GM21526 (cell line): ENCODE measurements at regions not wholly inside any gene's neighbourhood (a gene's known extent, or its start where the extent isn't known, plus 50 kb on each side); places are given as distances from the start of the nearest gene placed in this dataset.

Source experiments
- ATAC-seq: cut with Tn5 transposase; IDR thresholded peaks from one replicate; pipeline ENCODE4 v1.9.1; 2021; ENCODE audit warnings: moderate library complexity; ENCODE audit not compliant: unreplicated experiment, low FRiP score

GRCh38 chr2:19571773-19572172, 213.3 kb upstream of the OSR1 start:
- ATAC-seq, result no peak

DNA sequence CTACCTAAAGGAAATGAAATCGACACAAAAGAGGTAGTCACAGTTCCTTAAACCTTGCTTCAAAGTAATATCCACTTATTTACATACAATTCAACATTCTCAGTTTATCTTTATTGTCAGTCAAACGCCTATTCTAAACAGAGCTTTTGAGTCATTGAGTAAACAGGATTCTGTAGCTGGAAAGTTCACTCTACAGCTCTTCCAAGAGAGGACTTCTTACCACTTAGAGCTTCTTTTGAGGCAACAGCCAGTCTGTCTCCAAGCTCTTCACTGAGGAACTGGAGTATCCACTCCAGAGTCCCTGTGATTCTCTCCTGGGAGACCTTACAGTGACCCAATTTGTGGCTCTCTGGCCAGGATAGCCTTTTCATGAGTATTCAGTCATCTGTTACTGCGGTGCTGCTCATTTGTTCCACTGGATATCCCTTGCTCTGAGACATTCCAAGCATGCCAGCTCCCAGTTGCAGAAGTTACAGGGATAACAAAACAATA, 210.9 kb upstream of the OSR1 start:
- no peak for ATAC-seq

DNA sequence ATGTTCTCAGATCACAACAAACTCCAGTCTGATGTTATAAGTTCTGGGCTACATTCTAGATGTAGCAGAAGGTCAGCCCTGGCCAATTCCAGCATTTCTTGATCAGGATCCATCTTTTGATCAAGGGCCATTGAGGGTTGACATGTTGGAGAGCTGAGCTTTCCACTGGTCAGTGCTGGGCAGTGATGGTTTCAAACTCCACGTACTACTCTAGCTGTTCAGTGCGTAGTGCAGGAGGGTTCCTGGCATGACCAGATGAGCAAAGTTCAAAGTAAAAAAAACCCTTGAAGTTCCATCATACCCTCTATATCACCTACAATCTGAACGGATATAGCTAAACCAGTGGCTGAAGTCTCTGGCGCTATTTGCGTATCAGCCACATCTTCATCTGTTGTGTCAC, 210.4 kb upstream of the OSR1 start:
- no peak for ATAC-seq

GRCh38 chr2:19560785-19561184, 202.4 kb upstream of the OSR1 start:
- ATAC-seq, result no peak

DNA sequence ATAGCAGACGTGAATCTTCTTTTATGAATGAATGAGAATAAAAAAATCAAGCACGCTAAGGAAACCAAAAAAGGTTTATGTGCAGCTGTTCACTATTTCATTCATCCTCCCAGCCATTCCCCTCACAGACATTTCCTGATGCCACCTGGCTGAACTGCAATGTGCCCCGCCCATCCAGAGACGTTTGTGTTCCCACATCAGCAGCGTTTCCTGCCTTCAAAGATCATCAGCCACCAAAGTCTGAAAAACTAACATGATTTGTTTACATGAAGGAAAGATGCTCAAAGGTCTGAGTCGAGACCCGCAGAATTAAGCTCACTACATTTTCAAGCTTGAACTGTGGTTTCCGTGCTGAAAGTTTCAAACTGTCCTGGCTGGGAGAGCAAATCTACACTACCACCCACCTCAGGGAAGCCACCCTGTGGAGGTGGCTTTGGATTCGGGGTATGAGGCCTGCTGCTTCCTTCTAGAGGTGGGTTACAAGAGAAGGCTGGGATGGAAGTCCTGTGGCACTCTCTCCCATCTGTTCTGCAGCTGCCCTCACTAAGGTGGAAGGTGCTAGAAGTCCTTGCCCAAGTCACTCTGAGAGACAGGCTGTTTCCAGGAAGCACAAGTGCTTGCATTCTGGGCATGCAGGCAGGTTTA, 201.3 kb upstream of the OSR1 start:
- no peak for ATAC-seq

- no peak for ATAC-seq
Observed at GRCh38 chr2:19556648-19557047, 198.2 kb upstream of the OSR1 start.

GRCh38 chr2:19554520-19554919, 196.1 kb upstream of the OSR1 start:
- ATAC-seq, result no peak

- ATAC-seq, result no peak
Observed at GRCh38 chr2:19552270-19552669, 193.8 kb upstream of the OSR1 start.

GRCh38 chr2:19550750-19551149, 192.3 kb upstream of the OSR1 start:
- no peak for ATAC-seq

DNA sequence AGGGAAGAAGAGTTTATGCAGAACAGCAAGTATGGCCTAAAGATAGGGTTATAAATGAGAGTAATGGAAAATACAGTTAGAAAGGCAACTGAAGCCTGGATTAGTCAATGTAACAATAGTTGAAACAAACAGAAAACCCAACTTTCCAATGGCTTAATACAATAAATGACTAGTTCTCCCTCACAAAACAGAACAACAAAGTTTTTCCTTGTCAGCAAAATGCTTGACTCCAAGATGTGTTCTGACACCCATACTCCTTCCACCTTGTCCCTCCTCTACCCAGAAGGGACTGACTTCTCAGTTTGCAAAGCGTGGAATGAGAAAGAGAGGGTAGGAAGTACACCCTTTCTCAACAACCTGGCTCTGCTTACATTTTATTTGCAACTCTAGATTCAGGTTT, 191.4 kb upstream of the OSR1 start:
- no peak for ATAC-seq

- no peak for ATAC-seq
Observed at GRCh38 chr2:19548116-19548515, 189.7 kb upstream of the OSR1 start.

DNA sequence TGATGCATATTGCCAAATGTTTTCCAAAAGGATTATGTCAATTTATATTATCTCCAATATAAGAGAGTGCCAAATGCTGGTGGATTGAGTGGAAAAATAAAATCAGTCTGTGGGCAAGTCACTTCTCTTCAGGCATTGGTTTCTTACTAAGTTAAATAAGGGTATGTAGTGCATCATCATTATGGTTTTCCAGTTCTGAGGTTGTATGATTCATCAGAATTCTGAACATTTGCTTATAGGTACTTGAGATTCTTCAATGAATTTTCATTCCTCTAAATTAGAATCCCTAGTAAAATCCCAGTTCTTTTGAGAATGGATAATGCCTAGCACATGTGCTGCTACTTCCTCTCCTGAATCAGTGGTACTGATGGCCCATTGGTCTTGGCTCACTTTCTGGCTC, 188.9 kb upstream of the OSR1 start:
- no peak for ATAC-seq

DNA sequence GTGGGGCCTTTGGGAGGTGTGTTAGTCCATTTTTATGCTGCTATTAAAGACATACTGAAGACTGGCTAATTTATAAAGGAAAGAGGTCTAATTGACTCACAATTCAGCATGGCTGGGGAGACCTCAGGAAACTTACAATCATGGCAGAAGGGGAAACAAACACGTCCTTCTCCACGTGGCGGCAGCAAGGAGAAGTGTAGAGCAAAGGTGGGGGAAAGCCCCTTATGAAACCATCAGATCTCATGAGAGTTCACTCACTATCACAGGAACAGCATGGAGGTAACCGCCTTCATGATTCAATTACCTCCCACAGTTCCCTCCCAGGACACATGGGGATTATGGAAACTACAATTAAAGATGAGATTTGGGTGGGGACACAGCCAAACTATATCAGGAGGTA, 187.1 kb upstream of the OSR1 start:
- ATAC-seq, result no peak

GRCh38 chr2:19543663-19544383, 185.4 kb upstream of the OSR1 start:
- no peak for ATAC-seq

- ATAC-seq, result no peak
Observed at GRCh38 chr2:19542796-19543662, 184.6 kb upstream of the OSR1 start.

GRCh38 chr2:19541884-19542283, 183.5 kb upstream of the OSR1 start:
- no peak for ATAC-seq

DNA sequence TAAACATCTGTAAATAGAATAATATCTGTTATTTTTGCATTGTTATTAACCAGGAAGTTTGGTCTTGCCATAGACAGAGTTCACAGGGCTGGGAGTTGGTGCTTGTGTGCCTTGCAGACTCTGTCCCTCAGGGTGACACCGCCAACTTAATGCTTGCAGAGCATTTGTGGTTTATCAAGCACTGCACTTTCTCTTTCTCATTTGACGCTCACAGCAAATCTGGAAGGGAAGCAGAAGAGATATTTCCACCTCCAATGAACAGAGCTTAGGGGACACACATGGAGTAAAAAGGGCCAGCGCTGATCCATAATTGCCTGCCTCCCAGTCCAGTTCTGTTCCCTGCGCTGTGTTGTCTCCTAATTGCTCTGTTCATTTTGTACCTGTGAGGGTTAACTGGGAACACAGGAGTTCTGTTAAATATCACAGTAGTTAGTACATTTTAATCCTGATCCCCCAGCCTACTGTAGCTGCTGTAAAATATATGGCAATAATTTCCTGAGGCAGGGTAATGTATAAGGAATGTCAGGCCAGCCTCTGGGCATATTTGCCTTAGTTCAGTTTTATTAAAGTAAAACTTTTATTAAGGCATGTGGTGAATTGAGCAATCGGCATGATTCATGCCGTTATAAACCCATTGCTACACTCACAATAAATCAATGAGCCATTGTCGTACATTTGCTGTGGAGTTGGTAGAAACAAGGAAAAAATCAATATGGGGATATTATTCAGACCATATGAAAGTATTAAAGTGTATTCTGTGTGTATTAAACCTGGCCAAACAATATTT, 182.5 kb upstream of the OSR1 start:
- ATAC-seq, result no peak

DNA sequence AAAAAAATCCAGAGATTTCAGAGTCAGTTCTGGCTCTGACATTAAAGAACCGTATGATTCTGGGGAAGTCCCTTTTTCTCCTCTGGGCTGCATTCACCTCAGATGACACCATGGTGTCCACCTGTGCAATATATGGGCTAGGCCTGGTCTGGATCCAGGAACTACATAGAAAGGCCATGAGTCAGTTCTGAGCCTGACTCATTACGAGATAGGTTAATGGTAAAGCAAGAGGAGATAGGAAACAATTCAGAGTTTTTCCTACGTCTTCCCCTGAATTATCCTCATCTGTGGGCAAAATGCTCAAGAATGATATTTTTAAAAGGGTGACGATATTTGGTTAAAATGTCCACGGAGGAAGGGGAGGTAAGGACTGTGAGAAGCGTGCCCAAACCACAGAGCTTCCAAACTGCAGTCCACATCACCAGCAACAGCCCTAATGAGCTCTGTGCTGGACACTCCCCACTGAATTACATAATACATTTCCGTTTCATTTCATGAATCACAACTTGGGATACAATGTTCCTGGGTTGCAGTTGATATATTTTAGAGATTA, 180.1 kb upstream of the OSR1 start:
- no peak for ATAC-seq

- ATAC-seq, result no peak
Observed at GRCh38 chr2:19536136-19536535, 177.7 kb upstream of the OSR1 start.

DNA sequence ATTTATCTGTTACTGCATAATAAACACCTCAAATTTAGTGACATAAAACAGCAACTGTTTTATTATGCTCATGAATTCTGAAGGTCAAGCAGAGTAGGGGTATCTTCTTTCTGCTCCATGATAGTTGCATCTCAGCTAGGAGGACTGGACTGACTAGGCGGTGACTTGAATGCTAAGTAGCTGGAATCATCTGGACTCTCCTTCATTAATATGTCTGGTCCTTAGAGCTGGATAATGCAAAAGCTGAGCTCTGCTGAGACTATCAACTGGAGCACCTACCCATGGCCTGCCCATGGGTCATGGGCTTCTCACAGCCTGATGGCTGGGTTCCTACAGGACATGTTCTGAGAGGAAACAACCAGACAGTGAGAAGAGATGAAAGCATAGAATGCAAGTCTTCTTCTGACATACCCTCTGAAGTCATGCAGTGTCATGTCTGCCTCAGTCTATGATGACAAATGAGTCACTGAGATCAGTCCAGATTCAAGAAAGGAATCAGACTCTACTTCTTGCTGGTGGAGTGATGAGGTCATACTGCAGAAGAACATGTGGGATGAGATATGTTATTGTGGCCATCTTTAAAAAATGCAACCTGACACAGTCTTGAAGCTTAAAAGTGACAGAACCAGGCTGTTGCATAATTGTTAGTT, 174.2 kb upstream of the OSR1 start:
- ATAC-seq, result no peak
